ENCODE measurements at regions not wholly inside any gene's neighbourhood (a gene's known extent, or its start where the extent isn't known, plus 50 kb on each side); places are given as distances from the start of the nearest gene placed in this dataset.

DNA sequence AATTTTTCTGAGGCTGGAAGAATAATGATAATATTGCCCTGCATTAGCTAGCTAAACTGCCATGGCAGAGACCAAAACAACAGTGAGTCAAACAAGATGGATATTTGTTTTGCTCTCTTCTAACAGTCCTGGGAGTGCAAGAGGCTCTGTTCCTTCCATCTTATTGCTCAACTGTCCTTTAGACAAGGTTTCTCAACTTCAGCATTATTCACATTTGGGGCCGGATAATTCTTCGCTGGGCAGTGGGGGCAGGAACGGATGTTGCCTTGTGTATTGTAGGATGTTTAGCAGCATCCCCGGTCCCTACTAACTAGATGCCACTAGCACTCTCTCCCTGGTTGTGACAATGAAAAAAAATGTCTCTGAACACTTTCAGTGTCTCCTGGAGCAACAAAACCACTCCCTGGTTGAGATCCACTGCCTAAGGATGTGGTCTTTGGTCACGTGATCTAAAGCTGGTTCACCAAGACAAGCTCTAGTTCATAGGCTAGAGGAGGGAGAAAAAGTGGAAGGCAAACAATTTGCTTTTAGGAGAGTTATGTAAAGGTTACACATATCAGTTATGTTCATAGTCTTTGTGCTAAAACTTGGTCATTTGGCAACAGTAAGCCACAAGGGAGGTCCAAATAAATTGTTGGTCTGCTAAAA lies 144.4 kb downstream of the PCTP start:
- Histone ChIP-seq H3K4me1 (no peaks in the 10 kb centered on the region), H3K4me3 (no peak overlapping the region), H3K36me3 (no peaks in the 10 kb centered on the region), H3K27me3 (no peaks in the 10 kb centered on the region), H3K27ac (no peak overlapping the region), H3K9me3 (no peaks in the 10 kb centered on the region)
- TF ChIP-seq, protein P1, sequence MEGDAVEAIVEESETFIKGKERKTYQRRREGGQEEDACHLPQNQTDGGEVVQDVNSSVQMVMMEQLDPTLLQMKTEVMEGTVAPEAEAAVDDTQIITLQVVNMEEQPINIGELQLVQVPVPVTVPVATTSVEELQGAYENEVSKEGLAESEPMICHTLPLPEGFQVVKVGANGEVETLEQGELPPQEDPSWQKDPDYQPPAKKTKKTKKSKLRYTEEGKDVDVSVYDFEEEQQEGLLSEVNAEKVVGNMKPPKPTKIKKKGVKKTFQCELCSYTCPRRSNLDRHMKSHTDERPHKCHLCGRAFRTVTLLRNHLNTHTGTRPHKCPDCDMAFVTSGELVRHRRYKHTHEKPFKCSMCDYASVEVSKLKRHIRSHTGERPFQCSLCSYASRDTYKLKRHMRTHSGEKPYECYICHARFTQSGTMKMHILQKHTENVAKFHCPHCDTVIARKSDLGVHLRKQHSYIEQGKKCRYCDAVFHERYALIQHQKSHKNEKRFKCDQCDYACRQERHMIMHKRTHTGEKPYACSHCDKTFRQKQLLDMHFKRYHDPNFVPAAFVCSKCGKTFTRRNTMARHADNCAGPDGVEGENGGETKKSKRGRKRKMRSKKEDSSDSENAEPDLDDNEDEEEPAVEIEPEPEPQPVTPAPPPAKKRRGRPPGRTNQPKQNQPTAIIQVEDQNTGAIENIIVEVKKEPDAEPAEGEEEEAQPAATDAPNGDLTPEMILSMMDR (IDR thresholded peaks at IDR 0.05) = no peak
- no peak for TF ChIP-seq POLR2AphosphoS5 (IDR thresholded peaks at IDR 0.05)
- no peak for TF ChIP-seq EP300 (IDR thresholded peaks at IDR 0.05)
- no peak for TF ChIP-seq POLR2A (IDR thresholded peaks at IDR 0.05)
- DNase-seq (ENCODE audit: low spot score in 2 of 2) = no peak
- WGBS = 84% methylated on average over 5 of the region's 5 CpGs

DNA sequence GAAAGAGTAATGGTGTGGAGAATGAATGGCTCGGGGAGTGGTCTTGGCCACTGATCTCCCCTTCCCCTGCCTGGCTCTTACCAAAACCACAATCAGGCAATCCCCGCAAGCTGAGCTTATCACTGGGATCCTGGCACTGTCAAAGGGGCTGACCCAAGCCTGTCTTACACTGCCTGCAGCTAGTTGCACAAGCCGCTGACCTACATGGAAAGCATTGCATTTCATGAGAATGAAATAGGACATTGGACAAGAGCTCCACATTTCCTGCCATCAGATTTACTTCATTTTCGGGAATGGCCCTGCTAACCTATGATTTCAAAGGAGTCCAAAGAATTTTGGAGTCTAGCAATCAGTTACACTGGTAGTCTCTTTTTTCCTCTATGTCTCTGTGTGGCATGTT lies 146.4 kb downstream of the PCTP start:
- 77% methylated on average over 4 of the region's 4 CpGs for WGBS
- H3K27ac ChIP-seq = no peak overlapping the region
- H3K36me3 ChIP-seq = no peaks in the 10 kb centered on the region
- H3K27me3 ChIP-seq = no peaks in the 10 kb centered on the region
- DNase-seq (ENCODE audit: low spot score in 2 of 2) = no peak
- H3K4me3 ChIP-seq = no peak overlapping the region
- H3K9me3 ChIP-seq = no peaks in the 10 kb centered on the region
- no peak for TF ChIP-seq POLR2A (IDR thresholded peaks at IDR 0.05)
- TF ChIP-seq POLR2AphosphoS5 (IDR thresholded peaks at IDR 0.05) = peak in 1 of 3 donors; percentile 52
- H3K4me1 ChIP-seq = no peaks in the 10 kb centered on the region

DNA sequence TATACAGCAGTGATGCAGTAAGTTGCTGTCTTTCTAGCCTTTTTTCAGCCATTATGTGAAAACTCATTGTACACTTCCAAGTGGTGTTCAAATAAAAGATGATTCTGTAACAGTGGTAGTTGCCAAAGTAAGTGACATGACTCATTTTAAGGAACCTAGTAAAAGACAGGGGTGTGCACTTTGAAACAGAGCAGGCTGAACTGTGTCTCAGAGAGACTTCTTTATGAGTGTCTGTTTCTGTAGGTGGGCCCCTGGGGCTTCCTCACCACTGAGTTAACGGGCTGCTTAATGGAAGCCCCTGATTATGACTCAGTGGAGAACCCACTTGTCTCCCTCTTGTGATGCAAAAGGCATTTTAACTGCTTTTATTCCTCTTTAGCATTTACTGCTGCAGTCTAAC lies 147.3 kb downstream of the PCTP start:
- TF ChIP-seq POLR2A (IDR thresholded peaks at IDR 0.05) (no peak), POLR2AphosphoS5 (IDR thresholded peaks at IDR 0.05) (no peak), EP300 (IDR thresholded peaks at IDR 0.05) (no peak)
- TF ChIP-seq, protein P1 (IDR thresholded peaks at IDR 0.05) = no peak
- DNase-seq (ENCODE audit: low spot score in 2 of 2) = no peak
- Histone ChIP-seq H3K27me3 (no peaks in the 10 kb centered on the region), H3K4me3 (no peak overlapping the region), H3K36me3 (no peaks in the 10 kb centered on the region), H3K4me1 (no peaks in the 10 kb centered on the region), H3K27ac (no peak overlapping the region), H3K9me3 (no peaks in the 10 kb centered on the region)
- 28% methylated on average over 1 of the region's 1 CpG for WGBS

DNA sequence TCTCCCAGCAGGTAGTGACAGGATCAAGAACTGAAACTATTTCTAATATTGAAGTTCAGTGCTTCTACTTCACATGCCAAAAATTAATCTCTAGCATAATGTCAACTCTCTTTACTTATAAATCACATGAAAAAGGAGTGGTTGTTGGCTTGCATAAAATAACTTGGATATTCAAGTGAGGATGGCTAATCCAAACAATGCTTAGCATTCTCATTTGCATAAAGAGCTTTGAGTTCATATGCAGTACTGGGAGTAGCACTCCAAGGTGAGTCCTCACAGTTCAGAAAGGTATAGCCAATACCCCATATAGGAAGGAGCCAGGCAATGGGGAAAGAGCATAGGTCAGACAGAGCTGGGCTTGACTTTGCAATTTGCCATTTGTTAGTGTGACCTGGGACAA lies 149.3 kb downstream of the PCTP start:
- Histone ChIP-seq H3K4me3 (no peak overlapping the region), H3K36me3 (no peaks in the 10 kb centered on the region), H3K4me1 (no peaks in the 10 kb centered on the region), H3K9me3 (no peaks in the 10 kb centered on the region), H3K27me3 (no peaks in the 10 kb centered on the region), H3K27ac (no peak overlapping the region)
- DNase-seq (ENCODE audit: low spot score in 2 of 2) = no peak
- TF ChIP-seq POLR2AphosphoS5 (IDR thresholded peaks at IDR 0.05) = no peak
- no peak for TF ChIP-seq POLR2A (IDR thresholded peaks at IDR 0.05)
- no peak for TF ChIP-seq EP300 (IDR thresholded peaks at IDR 0.05)
- TF ChIP-seq, protein P1 (IDR thresholded peaks at IDR 0.05) = no peak

DNA sequence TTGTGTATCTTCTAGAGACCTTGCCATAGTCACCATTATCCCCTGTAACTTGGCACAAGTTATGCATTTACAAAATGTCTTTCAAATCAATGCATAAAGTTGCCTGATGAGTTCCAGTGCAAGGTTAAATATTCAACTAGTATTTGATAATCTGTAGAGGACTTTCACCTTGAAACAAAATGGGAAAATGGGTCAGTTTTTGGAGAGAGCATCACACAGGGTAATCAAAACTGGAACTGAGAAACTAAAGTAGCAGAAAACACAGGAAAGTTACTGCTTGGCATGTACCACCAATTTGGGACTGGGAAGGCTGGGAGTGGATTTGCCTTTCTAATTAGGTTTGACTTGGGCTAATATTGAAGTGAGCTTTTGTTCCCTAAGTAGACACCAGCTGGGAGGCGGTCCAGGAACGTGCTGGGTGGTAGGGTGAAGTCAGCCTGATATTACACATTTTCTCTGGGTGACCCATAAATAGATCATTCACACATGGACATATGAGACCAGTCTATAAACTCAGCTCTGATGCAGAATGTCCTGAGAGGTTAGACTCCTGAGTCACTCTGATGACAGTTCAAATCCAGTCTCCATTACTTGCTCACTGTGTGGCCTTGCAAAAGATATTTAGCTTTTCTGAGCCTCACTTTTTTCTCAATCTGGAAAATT lies 152.3 kb downstream of the PCTP start:
- DNase-seq (ENCODE audit: low spot score in 2 of 2) = no peak
- H3K4me3 ChIP-seq = no peak overlapping the region
- TF ChIP-seq POLR2AphosphoS5 (IDR thresholded peaks at IDR 0.05) (no peak), EP300 (IDR thresholded peaks at IDR 0.05) (no peak), POLR2A (IDR thresholded peaks at IDR 0.05) (no peak)
- TF ChIP-seq, protein P1 (IDR thresholded peaks at IDR 0.05) = no peak
- 62% methylated on average over 2 of the region's 2 CpGs for WGBS
- no peaks in the 10 kb centered on the region for H3K9me3 ChIP-seq
- no peaks in the 10 kb centered on the region for H3K27me3 ChIP-seq
- no peak overlapping the region for H3K27ac ChIP-seq
- no peaks in the 10 kb centered on the region for H3K4me1 ChIP-seq
- no peaks in the 10 kb centered on the region for H3K36me3 ChIP-seq
